B cell (primary cell): ENCODE measurements at regions not wholly inside any gene's neighbourhood (a gene's known extent, or its start where the extent isn't known, plus 50 kb on each side); places are given as distances from the start of the nearest gene placed in this dataset.

Experiments
- CTCF ChIP-seq: fragments of 200-600 bp; IDR thresholded peaks from one replicate; pipeline ENCODE4 v1.8.0; 2022; ENCODE audit warnings: antibody characterized with exemption, mild to moderate bottlenecking
- EZH2 ChIP-seq: IDR thresholded peaks from 2 replicates; pipeline ENCODE4 v1.6.1; 2012; ENCODE audit warnings: borderline replicate concordance, low read depth, mild to moderate bottlenecking, moderate library complexity, low read length; ENCODE audit not compliant: insufficient read depth, poor library complexity, severe bottlenecking

DNA sequence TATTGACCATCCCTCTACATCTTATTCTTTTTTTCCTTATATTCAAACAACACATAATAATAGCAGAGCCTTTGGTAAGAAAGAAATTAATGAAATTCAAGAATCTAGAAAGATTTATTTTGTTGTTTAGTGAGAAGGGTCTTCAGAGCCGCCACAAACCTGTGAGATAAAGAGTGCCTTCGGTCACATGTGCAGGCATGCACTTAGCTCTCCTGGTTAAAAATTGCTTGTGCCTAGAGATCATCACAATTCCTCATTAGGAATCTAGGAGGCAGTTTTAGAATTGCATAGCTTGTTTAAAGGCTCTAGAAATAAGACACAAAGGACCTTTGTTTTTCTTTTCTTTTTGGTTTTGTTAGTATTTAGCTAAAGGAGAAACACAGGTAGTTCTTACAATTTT lies 1948.4 kb upstream of the IGFBP7 start:
- TF ChIP-seq CTCF (no peak), EZH2 (no peak)
